GM19035 (cell line): ENCODE measurements at regions not wholly inside any gene's neighbourhood (a gene's known extent, or its start where the extent isn't known, plus 50 kb on each side); places are given as distances from the start of the nearest gene placed in this dataset.
A peak's percentile ranks its signal among the peaks of the same experiment; 100 is the strongest.
"Not testable (repeated sequence)": the region's sequence is repeated elsewhere in the genome, so short reads cannot be mapped to it uniquely, and the experiment has no call there.

ENCODE experiments used
- ATAC-seq: cut with Tn5 transposase; IDR thresholded peaks from one replicate; pipeline ENCODE4 v1.9.1; 2021; ENCODE audit not compliant: unreplicated experiment

- ATAC-seq: no peak
Measured at GRCh38 chr14:30257946-30258661, 300.9 kb upstream of the G2E3 start.

- no peak for ATAC-seq
Measured at GRCh38 chr14:30260833-30261607, 297.9 kb upstream of the G2E3 start.

GRCh38 chr14:30264161-30264560 lies 294.8 kb upstream of the G2E3 start:
- no peak for ATAC-seq

GRCh38 chr14:30266290-30266689 lies 292.7 kb upstream of the G2E3 start:
- no peak for ATAC-seq

GRCh38 chr14:30267141-30267540 lies 291.8 kb upstream of the G2E3 start:
- ATAC-seq: no peak

- peak; percentile 100 for ATAC-seq
Measured at GRCh38 chr14:30270200-30271161, 288.5 kb upstream of the G2E3 start.

- ATAC-seq: no peak
Measured at GRCh38 chr14:30271811-30272323, 287.1 kb upstream of the G2E3 start.

- no peak for ATAC-seq
Measured at GRCh38 chr14:30272848-30273832, 285.8 kb upstream of the G2E3 start.

- ATAC-seq: no peak
Measured at GRCh38 chr14:30275604-30276003, 283.4 kb upstream of the G2E3 start.

GRCh38 chr14:30277268-30277667 lies 281.7 kb upstream of the G2E3 start:
- no peak for ATAC-seq

GRCh38 chr14:30278856-30279255 lies 280.1 kb upstream of the G2E3 start:
- ATAC-seq: not testable (repeated sequence)

- no peak for ATAC-seq
Measured at GRCh38 chr14:30283822-30284446, 275.0 kb upstream of the G2E3 start.

- ATAC-seq: no peak
Measured at GRCh38 chr14:30284808-30285207, 274.1 kb upstream of the G2E3 start.

GRCh38 chr14:30287579-30288445 lies 271.1 kb upstream of the G2E3 start:
- no peak for ATAC-seq

- ATAC-seq: no peak
Measured at GRCh38 chr14:30290001-30290400, 269.0 kb upstream of the G2E3 start.

- ATAC-seq: no peak
Measured at GRCh38 chr14:30291216-30291615, 267.7 kb upstream of the G2E3 start.

- no peak for ATAC-seq
Measured at GRCh38 chr14:30292541-30292940, 266.4 kb upstream of the G2E3 start.

- ATAC-seq: no peak
Measured at GRCh38 chr14:30295980-30296379, 263.0 kb upstream of the G2E3 start.
